ENCODE measurements at regions not wholly inside any gene's neighbourhood (a gene's known extent, or its start where the extent isn't known, plus 50 kb on each side); places are given as distances from the start of the nearest gene placed in this dataset.

DNA sequence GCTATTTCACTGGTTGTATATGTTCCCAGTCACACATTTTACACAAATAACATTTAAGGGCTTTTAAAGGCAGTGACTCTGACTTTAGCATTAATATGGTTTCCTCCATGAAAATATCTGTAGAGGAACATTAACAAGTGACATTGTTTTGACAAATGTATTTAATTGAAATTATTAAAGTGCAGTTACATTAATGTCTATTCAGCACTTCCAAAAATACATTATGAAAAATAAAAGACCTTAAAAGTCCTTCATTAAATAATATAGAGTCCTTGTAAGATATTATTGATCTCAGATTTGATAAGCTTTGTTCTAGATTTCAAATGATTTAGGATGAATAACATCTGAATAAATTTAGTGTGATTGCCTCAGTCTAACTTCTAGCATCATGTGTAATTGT lies 951.9 kb upstream of the CHORDC1 start:
- Histone ChIP-seq H3K79me2 (ENCODE audit: control insufficient read depth, insufficient read depth, low read length, unreplicated experiment) (no peaks in the 10 kb centered on the region), H3K4me3 (ENCODE audit: low read depth, low read length) (no peak overlapping the region), H3K4me1 (ENCODE audit: control insufficient read depth, insufficient read depth, low read length, unreplicated experiment) (no peaks in the 10 kb centered on the region)

GRCh38 chr11:91174193-91174592 lies 951.3 kb upstream of the CHORDC1 start:
- H3K27me3 ChIP-seq (ENCODE audit: insufficient read depth, low read length), result no peaks in the 10 kb centered on the region
- H3K4me3 ChIP-seq (ENCODE audit: low read depth, low read length), result no peak overlapping the region
- no peaks in the 10 kb centered on the region for H3K4me1 ChIP-seq (ENCODE audit: control insufficient read depth, insufficient read depth, low read length, unreplicated experiment)
- no peaks in the 10 kb centered on the region for H3K36me3 ChIP-seq (ENCODE audit: insufficient read depth, low read length)
- H2AFZ ChIP-seq (ENCODE audit: low read length, unreplicated experiment), result no peak overlapping the region
- H3K79me2 ChIP-seq (ENCODE audit: control insufficient read depth, insufficient read depth, low read length, unreplicated experiment), result no peaks in the 10 kb centered on the region
- H3K27ac ChIP-seq (ENCODE audit: low read depth, low read length), result no peak overlapping the region

More for the DNA sequence above, 951.9 kb upstream of the CHORDC1 start:
- Histone ChIP-seq H3K27ac (ENCODE audit: low read depth, low read length) (no peak overlapping the region), H2AFZ (ENCODE audit: low read length, unreplicated experiment) (no peak overlapping the region), H3K27me3 (ENCODE audit: insufficient read depth, low read length) (no peaks in the 10 kb centered on the region), H3K36me3 (ENCODE audit: insufficient read depth, low read length) (no peaks in the 10 kb centered on the region)

DNA sequence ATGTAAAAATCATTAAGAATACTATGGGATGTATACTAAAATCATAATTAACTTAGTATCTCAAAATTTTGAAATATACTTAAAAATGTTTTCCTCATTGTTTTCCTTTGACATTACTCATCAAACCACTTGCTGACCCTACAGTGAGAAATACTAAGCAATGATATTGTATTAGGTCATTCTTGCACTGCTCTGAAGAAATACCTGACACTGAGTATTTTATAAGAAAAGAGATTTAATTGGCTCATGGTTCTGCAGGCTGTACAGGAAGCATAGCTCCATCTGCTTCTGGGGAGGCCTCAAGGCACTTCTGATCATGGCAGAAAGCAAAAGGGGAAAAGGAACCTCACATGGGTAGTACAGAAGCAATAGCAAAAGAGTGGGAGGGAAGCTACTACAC lies 950.9 kb upstream of the CHORDC1 start:
- H3K36me3 ChIP-seq (ENCODE audit: insufficient read depth, low read length), result no peaks in the 10 kb centered on the region

DNA sequence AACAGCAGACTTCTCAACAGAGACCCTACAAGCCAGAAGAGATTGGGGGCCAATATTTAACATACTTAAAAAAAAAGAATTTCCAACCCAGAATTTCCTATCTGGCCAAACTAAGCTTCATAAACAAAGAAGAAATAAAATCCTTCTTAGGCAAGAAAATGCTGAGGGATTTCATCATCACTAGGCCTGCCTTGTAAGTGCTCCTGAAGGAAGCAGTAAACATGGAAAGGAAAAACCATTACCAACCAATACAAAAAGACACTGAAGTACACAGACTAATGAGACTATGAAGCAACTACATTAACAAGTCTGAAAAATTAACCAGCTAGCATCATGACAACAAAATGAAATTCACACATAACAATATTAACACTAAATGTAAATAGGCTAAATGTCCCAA lies 947.9 kb upstream of the CHORDC1 start:
- H2AFZ ChIP-seq (ENCODE audit: low read length, unreplicated experiment), result no peak overlapping the region
- H3K4me1 ChIP-seq (ENCODE audit: control insufficient read depth, insufficient read depth, low read length, unreplicated experiment), result no peaks in the 10 kb centered on the region
- no peaks in the 10 kb centered on the region for H3K79me2 ChIP-seq (ENCODE audit: control insufficient read depth, insufficient read depth, low read length, unreplicated experiment)
- no peaks in the 10 kb centered on the region for H3K27me3 ChIP-seq (ENCODE audit: insufficient read depth, low read length)
- no peaks in the 10 kb centered on the region for H3K36me3 ChIP-seq (ENCODE audit: insufficient read depth, low read length)
- H3K27ac ChIP-seq (ENCODE audit: low read depth, low read length), result no peak overlapping the region
- H3K4me3 ChIP-seq (ENCODE audit: low read depth, low read length), result no peak overlapping the region

More for the DNA sequence above, 950.9 kb upstream of the CHORDC1 start:
- Histone ChIP-seq H2AFZ (ENCODE audit: low read length, unreplicated experiment) (no peak overlapping the region), H3K4me1 (ENCODE audit: control insufficient read depth, insufficient read depth, low read length, unreplicated experiment) (no peaks in the 10 kb centered on the region), H3K27ac (ENCODE audit: low read depth, low read length) (no peak overlapping the region), H3K27me3 (ENCODE audit: insufficient read depth, low read length) (no peaks in the 10 kb centered on the region), H3K79me2 (ENCODE audit: control insufficient read depth, insufficient read depth, low read length, unreplicated experiment) (no peaks in the 10 kb centered on the region), H3K4me3 (ENCODE audit: low read depth, low read length) (no peak overlapping the region)

DNA sequence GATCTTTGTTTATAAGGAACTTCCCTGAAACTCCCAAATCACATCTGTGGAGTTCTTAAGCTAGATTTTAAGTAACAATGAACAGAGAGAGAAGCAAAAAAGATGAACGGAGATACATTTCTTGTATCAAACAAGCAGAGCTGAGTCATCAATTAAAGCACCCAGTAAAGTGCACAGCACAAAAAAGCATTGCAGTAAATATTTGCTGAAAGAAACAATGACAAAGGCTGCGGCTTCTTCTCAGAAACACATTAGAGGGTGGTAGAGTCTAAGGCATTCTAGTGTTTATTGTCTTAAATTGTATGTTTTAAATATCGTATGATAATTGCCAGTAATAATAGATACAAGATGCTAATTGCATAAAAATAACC lies 941.6 kb upstream of the CHORDC1 start:
- no peak overlapping the region for H2AFZ ChIP-seq (ENCODE audit: low read length, unreplicated experiment)
- no peak overlapping the region; the same call in 1 of the 2 replicates for H3K27ac ChIP-seq (ENCODE audit: low read depth, low read length)
- no peaks in the 10 kb centered on the region for H3K36me3 ChIP-seq (ENCODE audit: insufficient read depth, low read length)
- H3K4me1 ChIP-seq (ENCODE audit: control insufficient read depth, insufficient read depth, low read length, unreplicated experiment), result peaks cover 3% of the 10 kb centered on the region
- H3K4me3 ChIP-seq (ENCODE audit: low read depth, low read length), result no peak overlapping the region
- H3K27me3 ChIP-seq (ENCODE audit: insufficient read depth, low read length), result no peaks in the 10 kb centered on the region
- no peaks in the 10 kb centered on the region for H3K79me2 ChIP-seq (ENCODE audit: control insufficient read depth, insufficient read depth, low read length, unreplicated experiment)

GRCh38 chr11:91163619-91164451 lies 941.0 kb upstream of the CHORDC1 start:
- Histone ChIP-seq H3K27me3 (ENCODE audit: insufficient read depth, low read length) (no peaks in the 10 kb centered on the region), H3K79me2 (ENCODE audit: control insufficient read depth, insufficient read depth, low read length, unreplicated experiment) (no peaks in the 10 kb centered on the region), H3K27ac (ENCODE audit: low read depth, low read length) (peak overlapping the region; percentile 23; the same call in 1 of the 2 replicates), H2AFZ (ENCODE audit: low read length, unreplicated experiment) (no peak overlapping the region), H3K36me3 (ENCODE audit: insufficient read depth, low read length) (no peaks in the 10 kb centered on the region), H3K4me3 (ENCODE audit: low read depth, low read length) (no peak overlapping the region), H3K4me1 (ENCODE audit: control insufficient read depth, insufficient read depth, low read length, unreplicated experiment) (peaks cover 3% of the 10 kb centered on the region)

- Histone ChIP-seq H3K27me3 (ENCODE audit: insufficient read depth, low read length) (no peaks in the 10 kb centered on the region), H3K79me2 (ENCODE audit: control insufficient read depth, insufficient read depth, low read length, unreplicated experiment) (no peaks in the 10 kb centered on the region), H3K36me3 (ENCODE audit: insufficient read depth, low read length) (no peaks in the 10 kb centered on the region), H3K4me1 (ENCODE audit: control insufficient read depth, insufficient read depth, low read length, unreplicated experiment) (peaks cover 3% of the 10 kb centered on the region), H3K4me3 (ENCODE audit: low read depth, low read length) (no peak overlapping the region), H2AFZ (ENCODE audit: low read length, unreplicated experiment) (no peak overlapping the region), H3K27ac (ENCODE audit: low read depth, low read length) (no peak overlapping the region)
Observed at GRCh38 chr11:91160661-91161060, 937.8 kb upstream of the CHORDC1 start.

GRCh38 chr11:91158891-91159537 lies 936.2 kb upstream of the CHORDC1 start:
- no peak overlapping the region for H3K27ac ChIP-seq (ENCODE audit: low read depth, low read length)
- no peaks in the 10 kb centered on the region for H3K36me3 ChIP-seq (ENCODE audit: insufficient read depth, low read length)
- H3K27me3 ChIP-seq (ENCODE audit: insufficient read depth, low read length), result no peaks in the 10 kb centered on the region
- H3K4me1 ChIP-seq (ENCODE audit: control insufficient read depth, insufficient read depth, low read length, unreplicated experiment), result peaks cover under 1% of the 10 kb centered on the region
- H2AFZ ChIP-seq (ENCODE audit: low read length, unreplicated experiment), result no peak overlapping the region
- H3K4me3 ChIP-seq (ENCODE audit: low read depth, low read length), result no peak overlapping the region
- H3K79me2 ChIP-seq (ENCODE audit: control insufficient read depth, insufficient read depth, low read length, unreplicated experiment), result no peaks in the 10 kb centered on the region

GRCh38 chr11:91158297-91158696 lies 935.4 kb upstream of the CHORDC1 start:
- Histone ChIP-seq H3K4me3 (ENCODE audit: low read depth, low read length) (no peak overlapping the region), H3K27ac (ENCODE audit: low read depth, low read length) (no peak overlapping the region), H3K79me2 (ENCODE audit: control insufficient read depth, insufficient read depth, low read length, unreplicated experiment) (no peaks in the 10 kb centered on the region), H2AFZ (ENCODE audit: low read length, unreplicated experiment) (no peak overlapping the region), H3K36me3 (ENCODE audit: insufficient read depth, low read length) (no peaks in the 10 kb centered on the region), H3K27me3 (ENCODE audit: insufficient read depth, low read length) (no peaks in the 10 kb centered on the region), H3K4me1 (ENCODE audit: control insufficient read depth, insufficient read depth, low read length, unreplicated experiment) (no peaks in the 10 kb centered on the region)

- H3K79me2 ChIP-seq (ENCODE audit: control insufficient read depth, insufficient read depth, low read length, unreplicated experiment), result no peaks in the 10 kb centered on the region
- H2AFZ ChIP-seq (ENCODE audit: low read length, unreplicated experiment), result no peak overlapping the region
- no peaks in the 10 kb centered on the region for H3K36me3 ChIP-seq (ENCODE audit: insufficient read depth, low read length)
- H3K27me3 ChIP-seq (ENCODE audit: insufficient read depth, low read length), result no peaks in the 10 kb centered on the region
- no peaks in the 10 kb centered on the region for H3K4me1 ChIP-seq (ENCODE audit: control insufficient read depth, insufficient read depth, low read length, unreplicated experiment)
- no peak overlapping the region for H3K27ac ChIP-seq (ENCODE audit: low read depth, low read length)
- no peak overlapping the region for H3K4me3 ChIP-seq (ENCODE audit: low read depth, low read length)
Observed at GRCh38 chr11:91156041-91156440, 933.2 kb upstream of the CHORDC1 start.

GRCh38 chr11:91147885-91148284 lies 925.0 kb upstream of the CHORDC1 start:
- H3K36me3 ChIP-seq (ENCODE audit: insufficient read depth, low read length), result no peaks in the 10 kb centered on the region
- no peak overlapping the region for H3K27ac ChIP-seq (ENCODE audit: low read depth, low read length)
- no peak overlapping the region for H2AFZ ChIP-seq (ENCODE audit: low read length, unreplicated experiment)
- H3K79me2 ChIP-seq (ENCODE audit: control insufficient read depth, insufficient read depth, low read length, unreplicated experiment), result no peaks in the 10 kb centered on the region
- no peak overlapping the region for H3K4me3 ChIP-seq (ENCODE audit: low read depth, low read length)
- no peaks in the 10 kb centered on the region for H3K27me3 ChIP-seq (ENCODE audit: insufficient read depth, low read length)
- H3K4me1 ChIP-seq (ENCODE audit: control insufficient read depth, insufficient read depth, low read length, unreplicated experiment), result no peaks in the 10 kb centered on the region

Measured in ACC112 (cell line).